Neural cell (in vitro differentiated cells): ENCODE measurements at regions not wholly inside any gene's neighbourhood (a gene's known extent, or its start where the extent isn't known, plus 50 kb on each side); places are given as distances from the start of the nearest gene placed in this dataset.

Experiments used
- H2AFZ ChIP-seq: fragments of 200-600, 300-800 bp; sonication (generic), shearing (Covaris generic); 2 replicates; pipeline ENCODE4 v1.6.0; 2014; ENCODE audit warnings: low read depth, mild to moderate bottlenecking, antibody characterized with exemption, low read length, moderate library complexity
- H3F3A ChIP-seq: fragments of 200-600 bp; shearing (Covaris generic); 2 replicates; pipeline ENCODE4 v1.6.1; 2016; ENCODE audit warnings: mild to moderate bottlenecking, moderate library complexity, mixed read lengths, antibody characterized with exemption, low read length; ENCODE audit not compliant: insufficient read depth, poor library complexity, severe bottlenecking
- H3K27ac ChIP-seq: fragments of 200-600, 300-800 bp; sonication (generic), shearing (Covaris generic); 2 replicates; pipeline ENCODE4 v1.5.1; 2014; ENCODE audit warnings: mild to moderate bottlenecking, low read length, moderate library complexity
- H3K27me3 ChIP-seq: fragments of 300-800, 200-600 bp; sonication (generic), shearing (Covaris generic); 2 replicates; pipeline ENCODE4 v1.6.0; 2014; ENCODE audit warnings: mild to moderate bottlenecking, low read depth, low read length, moderate library complexity; ENCODE audit not compliant: insufficient read depth
- H3K36me3 ChIP-seq: fragments of 300-800, 200-600 bp; sonication (generic), shearing (Covaris generic); 2 replicates; pipeline ENCODE4 v1.5.1; 2014; ENCODE audit warnings: mild to moderate bottlenecking, antibody characterized with exemption, low read length, moderate library complexity; ENCODE audit not compliant: insufficient read depth
- H3K4me2 ChIP-seq: fragments of 300-800, 200-600 bp; sonication (generic), shearing (Covaris generic); 2 replicates; pipeline ENCODE4 v1.6.0; 2014; ENCODE audit warnings: mild to moderate bottlenecking, low read length
- H3K4me3 ChIP-seq: fragments of 300-800, 200-600 bp; sonication (generic), shearing (Covaris generic); 2 replicates; pipeline ENCODE4 v1.5.1; 2014; ENCODE audit warnings: mild to moderate bottlenecking, low read length, moderate library complexity
- H3K79me2 ChIP-seq: fragments of 200-600 bp; shearing (Covaris generic); replicated peaks from 2 replicates; pipeline ENCODE4 v1.6.0; 2014; ENCODE audit warnings: mild to moderate bottlenecking, low read length, moderate library complexity; ENCODE audit not compliant: insufficient read depth
- H3K9ac ChIP-seq: fragments of 300-800, 200-600 bp; sonication (generic), shearing (Covaris generic); 2 replicates; pipeline ENCODE4 v1.6.1; 2016; ENCODE audit warnings: mild to moderate bottlenecking, low read length, mixed read lengths
- H3K9me2 ChIP-seq: fragments of 200-600 bp; shearing (Covaris generic); 2 replicates; pipeline ENCODE4 v1.6.1; 2016; ENCODE audit warnings: mild to moderate bottlenecking, low read length, mixed read lengths; ENCODE audit not compliant: insufficient read depth
- H3K9me3 ChIP-seq: fragments of 200-600, 300-800 bp; sonication (generic), shearing (Covaris generic); 2 replicates; pipeline ENCODE4 v1.6.1; 2016; ENCODE audit warnings: mild to moderate bottlenecking, mixed run types, low read length, moderate library complexity, mixed read lengths
- H4K20me1 ChIP-seq: fragments of 200-600 bp; shearing (Covaris generic); 2 replicates; pipeline ENCODE4 v1.6.1; 2016; ENCODE audit warnings: mild to moderate bottlenecking, mixed run types; ENCODE audit not compliant: insufficient read depth
- EP300 ChIP-seq: fragments of 450-650 bp; conservative IDR thresholded peaks from 2 replicates; pipeline ENCODE4 v1.6.1; 2014; ENCODE audit warnings: antibody characterized with exemption, mild to moderate bottlenecking, moderate library complexity; ENCODE audit not compliant: poor library complexity, severe bottlenecking
- EZH2 ChIP-seq: fragments of 200-600, 300-800 bp; shearing (Covaris generic), sonication (generic); IDR thresholded peaks from 2 replicates; pipeline ENCODE4 v1.6.1; 2014; ENCODE audit warnings: antibody characterized with exemption, low read length, borderline replicate concordance, mild to moderate bottlenecking; ENCODE audit not compliant: insufficient read depth, poor library complexity, severe bottlenecking
- RAD21 ChIP-seq: fragments of 450-650 bp; conservative IDR thresholded peaks from 2 replicates; pipeline ENCODE4 v1.6.1; 2014; ENCODE audit warnings: antibody characterized with exemption, mild to moderate bottlenecking, moderate library complexity
- SMC3 ChIP-seq: fragments of 450-650 bp; conservative IDR thresholded peaks from 2 replicates; pipeline ENCODE4 v1.6.1; 2014; ENCODE audit warnings: antibody characterized with exemption, mild to moderate bottlenecking, moderate library complexity; ENCODE audit not compliant: poor library complexity
- TAF1 ChIP-seq: IDR thresholded peaks from 2 replicates; pipeline ENCODE4 v1.6.1; 2012; ENCODE audit warnings: low read depth
- TF ChIP-seq, protein P1 (sequence below): fragments of 450-650 bp; IDR thresholded peaks from 2 replicates; pipeline ENCODE4 v1.5.1; 2014; ENCODE audit warnings: antibody characterized with exemption, mild to moderate bottlenecking, moderate library complexity; ENCODE audit not compliant: poor library complexity, severe bottlenecking
- TF ChIP-seq, protein P2 (sequence below): IDR thresholded peaks from 2 replicates; pipeline ENCODE4 v1.6.1; 2012; ENCODE audit warnings: borderline replicate concordance

DNA sequence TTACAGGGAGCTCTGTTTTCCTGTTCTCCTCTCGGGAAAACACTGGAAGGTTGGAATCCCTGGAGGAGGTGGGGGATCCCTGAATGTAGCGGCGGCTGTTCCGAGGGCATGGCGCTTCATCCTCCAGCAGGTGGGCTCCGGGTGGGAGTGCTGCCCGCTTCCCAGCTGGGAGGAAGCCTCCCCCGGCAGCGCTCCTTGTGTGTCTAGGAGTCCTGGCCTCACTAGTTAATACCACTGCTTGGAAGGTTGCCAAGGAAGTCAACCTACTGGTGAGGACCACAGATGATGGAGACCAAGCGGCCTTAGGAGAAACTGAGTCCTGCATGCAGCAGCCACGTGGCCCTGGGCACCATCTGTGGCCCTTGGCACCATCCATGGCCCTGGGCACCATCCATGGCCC, 151.9 kb upstream of the PFKP start:
- Histone ChIP-seq H4K20me1 (no peaks in the 10 kb centered on the region), H3K27ac (no peak overlapping the region), H3K27me3 (no peaks in the 10 kb centered on the region), H3K9ac (no peak overlapping the region), H2AFZ (no peak overlapping the region), H3K9me2 (no peaks in the 10 kb centered on the region), H3F3A (no peaks in the 10 kb centered on the region), H3K9me3 (no peaks in the 10 kb centered on the region), H3K4me3 (no peak overlapping the region), H3K79me2 (no peaks in the 10 kb centered on the region), H3K4me2 (no peak overlapping the region), H3K36me3 (no peaks in the 10 kb centered on the region)
- TF ChIP-seq EP300, result no peak
- TF ChIP-seq, protein P1, sequence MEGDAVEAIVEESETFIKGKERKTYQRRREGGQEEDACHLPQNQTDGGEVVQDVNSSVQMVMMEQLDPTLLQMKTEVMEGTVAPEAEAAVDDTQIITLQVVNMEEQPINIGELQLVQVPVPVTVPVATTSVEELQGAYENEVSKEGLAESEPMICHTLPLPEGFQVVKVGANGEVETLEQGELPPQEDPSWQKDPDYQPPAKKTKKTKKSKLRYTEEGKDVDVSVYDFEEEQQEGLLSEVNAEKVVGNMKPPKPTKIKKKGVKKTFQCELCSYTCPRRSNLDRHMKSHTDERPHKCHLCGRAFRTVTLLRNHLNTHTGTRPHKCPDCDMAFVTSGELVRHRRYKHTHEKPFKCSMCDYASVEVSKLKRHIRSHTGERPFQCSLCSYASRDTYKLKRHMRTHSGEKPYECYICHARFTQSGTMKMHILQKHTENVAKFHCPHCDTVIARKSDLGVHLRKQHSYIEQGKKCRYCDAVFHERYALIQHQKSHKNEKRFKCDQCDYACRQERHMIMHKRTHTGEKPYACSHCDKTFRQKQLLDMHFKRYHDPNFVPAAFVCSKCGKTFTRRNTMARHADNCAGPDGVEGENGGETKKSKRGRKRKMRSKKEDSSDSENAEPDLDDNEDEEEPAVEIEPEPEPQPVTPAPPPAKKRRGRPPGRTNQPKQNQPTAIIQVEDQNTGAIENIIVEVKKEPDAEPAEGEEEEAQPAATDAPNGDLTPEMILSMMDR, result no peak

- Histone ChIP-seq H3K79me2 (no peaks in the 10 kb centered on the region), H3K9ac (no peak overlapping the region), H3K27me3 (no peaks in the 10 kb centered on the region), H3K4me2 (no peak overlapping the region), H3K9me3 (no peaks in the 10 kb centered on the region), H3K4me3 (no peak overlapping the region), H3K27ac (no peak overlapping the region), H3K9me2 (no peaks in the 10 kb centered on the region), H3K36me3 (no peaks in the 10 kb centered on the region), H2AFZ (no peak overlapping the region), H4K20me1 (no peaks in the 10 kb centered on the region), H3F3A (no peaks in the 10 kb centered on the region)
- TF ChIP-seq RAD21 (no peak), TAF1 (no peak), EZH2 (no peak), EP300 (no peak), SMC3 (no peak)
- TF ChIP-seq, protein P2, sequence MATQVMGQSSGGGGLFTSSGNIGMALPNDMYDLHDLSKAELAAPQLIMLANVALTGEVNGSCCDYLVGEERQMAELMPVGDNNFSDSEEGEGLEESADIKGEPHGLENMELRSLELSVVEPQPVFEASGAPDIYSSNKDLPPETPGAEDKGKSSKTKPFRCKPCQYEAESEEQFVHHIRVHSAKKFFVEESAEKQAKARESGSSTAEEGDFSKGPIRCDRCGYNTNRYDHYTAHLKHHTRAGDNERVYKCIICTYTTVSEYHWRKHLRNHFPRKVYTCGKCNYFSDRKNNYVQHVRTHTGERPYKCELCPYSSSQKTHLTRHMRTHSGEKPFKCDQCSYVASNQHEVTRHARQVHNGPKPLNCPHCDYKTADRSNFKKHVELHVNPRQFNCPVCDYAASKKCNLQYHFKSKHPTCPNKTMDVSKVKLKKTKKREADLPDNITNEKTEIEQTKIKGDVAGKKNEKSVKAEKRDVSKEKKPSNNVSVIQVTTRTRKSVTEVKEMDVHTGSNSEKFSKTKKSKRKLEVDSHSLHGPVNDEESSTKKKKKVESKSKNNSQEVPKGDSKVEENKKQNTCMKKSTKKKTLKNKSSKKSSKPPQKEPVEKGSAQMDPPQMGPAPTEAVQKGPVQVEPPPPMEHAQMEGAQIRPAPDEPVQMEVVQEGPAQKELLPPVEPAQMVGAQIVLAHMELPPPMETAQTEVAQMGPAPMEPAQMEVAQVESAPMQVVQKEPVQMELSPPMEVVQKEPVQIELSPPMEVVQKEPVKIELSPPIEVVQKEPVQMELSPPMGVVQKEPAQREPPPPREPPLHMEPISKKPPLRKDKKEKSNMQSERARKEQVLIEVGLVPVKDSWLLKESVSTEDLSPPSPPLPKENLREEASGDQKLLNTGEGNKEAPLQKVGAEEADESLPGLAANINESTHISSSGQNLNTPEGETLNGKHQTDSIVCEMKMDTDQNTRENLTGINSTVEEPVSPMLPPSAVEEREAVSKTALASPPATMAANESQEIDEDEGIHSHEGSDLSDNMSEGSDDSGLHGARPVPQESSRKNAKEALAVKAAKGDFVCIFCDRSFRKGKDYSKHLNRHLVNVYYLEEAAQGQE, result no peak
- TF ChIP-seq, protein P1, result no peak
These were observed 152.6 kb upstream of the PFKP start for GRCh38 chr10:2914741-2915140.
